ENCODE measurements at regions not wholly inside any gene's neighbourhood (a gene's known extent, or its start where the extent isn't known, plus 50 kb on each side); places are given as distances from the start of the nearest gene placed in this dataset.

DNA sequence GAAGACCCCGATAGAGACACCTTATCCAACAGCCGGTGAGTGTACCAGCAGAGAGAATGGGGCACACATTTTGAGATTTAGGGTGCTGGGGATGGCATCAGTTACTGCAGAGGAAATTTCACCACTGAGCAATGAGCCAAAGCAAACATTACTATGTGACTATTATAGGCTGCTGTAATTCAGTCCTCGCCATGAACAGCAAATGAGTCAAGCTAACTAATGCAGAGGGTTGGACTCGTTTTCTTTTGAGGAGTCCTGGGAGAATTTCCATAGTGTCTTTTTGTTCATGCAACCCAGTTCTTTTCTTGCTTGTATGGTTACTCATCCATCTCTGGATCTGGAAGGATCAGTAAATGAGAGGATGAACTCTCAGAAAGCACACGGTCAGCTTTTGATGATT is 323.8 kb downstream of the PSAT1 start:
- TF ChIP-seq EZH2 (IDR thresholded peaks at IDR 0.05; ENCODE audit: insufficient read depth, poor library complexity, severe bottlenecking) (no peak), EZH2phosphoT487 (IDR thresholded peaks at IDR 0.05; ENCODE audit: insufficient read depth, low read depth) (no peak)

Measured in GM23248 (cell line).